SU-DHL-6 (cell line): ENCODE measurements at regions not wholly inside any gene's neighbourhood (a gene's known extent, or its start where the extent isn't known, plus 50 kb on each side); places are given as distances from the start of the nearest gene placed in this dataset.

ENCODE experiments used
- H2AFZ ChIP-seq: fragments of 200-600 bp; sonication (generic); 2 replicates; pipeline ENCODE4 v1.6.1; 2014; ENCODE audit warnings: low read depth, mild to moderate bottlenecking, moderate library complexity, mixed read lengths, antibody characterized with exemption, low read length; ENCODE audit not compliant: severe bottlenecking
- H3F3A ChIP-seq: fragments of 200-600 bp; shearing (Covaris generic); 2 replicates; pipeline ENCODE4 v1.6.0; 2016; ENCODE audit warnings: antibody characterized with exemption, mild to moderate bottlenecking; ENCODE audit not compliant: insufficient read depth
- H3K27ac ChIP-seq: fragments of 200-600 bp; sonication (generic); 2 replicates; pipeline ENCODE4 v1.5.1; 2016; ENCODE audit warnings: low read depth, mild to moderate bottlenecking, low read length, moderate library complexity, mixed read lengths
- H3K27me3 ChIP-seq: fragments of 200-600 bp; sonication (generic), shearing (Covaris generic); 2 replicates; pipeline ENCODE4 v1.6.0; 2014; ENCODE audit warnings: mild to moderate bottlenecking, low read length
- H3K36me3 ChIP-seq: fragments of 200-600 bp; sonication (generic); 2 replicates; pipeline ENCODE4 v1.6.1; 2014; ENCODE audit warnings: mild to moderate bottlenecking, low read length, mixed read lengths
- H3K4me2 ChIP-seq: fragments of 300-600, 200-600 bp; shearing (Covaris generic), sonication (generic); 2 replicates; pipeline ENCODE4 v1.6.0; 2014; ENCODE audit warnings: low read length, low read depth, mild to moderate bottlenecking; ENCODE audit not compliant: poor library complexity, severe bottlenecking
- H3K4me3 ChIP-seq: fragments of 200-600 bp; sonication (generic); 2 replicates; pipeline ENCODE4 v1.5.1; 2014; ENCODE audit warnings: antibody characterized with exemption, low read length, mild to moderate bottlenecking, mixed read lengths; ENCODE audit not compliant: insufficient read depth, poor library complexity, severe bottlenecking
- H3K79me2 ChIP-seq: fragments of 200-600 bp; sonication (generic); 2 replicates; pipeline ENCODE4 v1.6.1; 2014; ENCODE audit warnings: mild to moderate bottlenecking, low read length, moderate library complexity; ENCODE audit not compliant: insufficient read depth
- H3K9ac ChIP-seq: fragments of 200-600 bp; sonication (generic); 2 replicates; pipeline ENCODE4 v1.7.0; 2014; ENCODE audit warnings: mild to moderate bottlenecking, low read length
- H3K9me2 ChIP-seq: fragments of 200-600 bp; sonication (generic); replicated peaks from 2 replicates; pipeline ENCODE4 v1.6.1; 2014; ENCODE audit warnings: low read length; ENCODE audit not compliant: insufficient read depth
- H3K9me3 ChIP-seq: fragments of 200-600 bp; sonication (generic); 2 replicates; pipeline ENCODE4 v1.6.1; 2014; ENCODE audit warnings: low read length, mixed read lengths; ENCODE audit not compliant: insufficient read depth
- H4K20me1 ChIP-seq: fragments of 200-600 bp; sonication (generic); 2 replicates; pipeline ENCODE4 v1.6.1; 2014; ENCODE audit warnings: low read depth, mild to moderate bottlenecking, antibody characterized with exemption, low read length, moderate library complexity, mixed read lengths
- CTCF ChIP-seq: fragments of 200-600 bp; sonication (generic); IDR thresholded peaks from one replicate; pipeline ENCODE4 v1.5.1; 2017; ENCODE audit warnings: antibody characterized with exemption, mild to moderate bottlenecking, low read length, moderate library complexity; ENCODE audit not compliant: insufficient read depth, poor library complexity, severe bottlenecking
- EZH2phosphoT487 ChIP-seq: fragments of 200-600 bp; sonication (generic), shearing (Covaris generic); conservative IDR thresholded peaks from 2 replicates; pipeline ENCODE4 v1.6.1; 2018; ENCODE audit warnings: mild to moderate bottlenecking, antibody characterized with exemption, low read length, moderate library complexity, mixed read lengths

GRCh38 chr3:25257026-25257425, 171.0 kb upstream of the RARB start:
- Histone ChIP-seq H3K4me3 (no peak overlapping the region), H3K4me2 (no peak overlapping the region), H4K20me1 (no peaks in the 10 kb centered on the region), H3K79me2 (no peaks in the 10 kb centered on the region), H3K36me3 (no peaks in the 10 kb centered on the region), H3K9me3 (no peaks in the 10 kb centered on the region), H2AFZ (no peak overlapping the region), H3K9ac (no peak overlapping the region), H3K9me2 (no peaks in the 10 kb centered on the region), H3K27ac (no peak overlapping the region), H3F3A (no peaks in the 10 kb centered on the region), H3K27me3 (no peaks in the 10 kb centered on the region)
- TF ChIP-seq CTCF (no peak), EZH2phosphoT487 (no peak)

- Histone ChIP-seq H3K4me3 (no peak overlapping the region), H3K9ac (no peak overlapping the region), H3K9me3 (no peaks in the 10 kb centered on the region), H3K27ac (no peak overlapping the region), H3K36me3 (no peaks in the 10 kb centered on the region), H2AFZ (no peak overlapping the region), H3K27me3 (no peaks in the 10 kb centered on the region), H3F3A (no peaks in the 10 kb centered on the region), H3K79me2 (no peaks in the 10 kb centered on the region), H4K20me1 (no peaks in the 10 kb centered on the region), H3K9me2 (no peaks in the 10 kb centered on the region), H3K4me2 (no peak overlapping the region)
- TF ChIP-seq CTCF (no peak), EZH2phosphoT487 (no peak)
Measured at GRCh38 chr3:25259871-25260270, 168.2 kb upstream of the RARB start.

DNA sequence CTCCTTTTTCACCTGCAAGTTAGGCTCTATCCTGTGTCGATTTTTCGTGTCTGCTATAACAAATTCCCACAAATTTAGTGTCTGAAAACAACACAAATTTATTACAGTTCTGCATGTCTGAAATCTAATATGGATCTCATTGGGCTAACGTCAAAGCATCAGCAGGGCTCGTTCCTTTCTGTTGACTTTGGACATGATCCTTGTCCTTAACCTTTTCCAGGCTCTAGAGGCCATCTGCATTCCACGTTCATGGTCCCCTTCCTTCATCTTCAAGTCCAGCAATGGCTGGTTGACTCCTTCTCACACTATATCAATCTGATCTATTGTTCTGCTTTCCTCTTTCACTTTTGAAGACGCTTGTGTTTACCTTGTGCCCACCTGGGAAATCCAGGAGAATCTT, 165.7 kb upstream of the RARB start:
- Histone ChIP-seq H3F3A (no peaks in the 10 kb centered on the region), H3K36me3 (no peaks in the 10 kb centered on the region), H3K27ac (no peak overlapping the region), H3K9ac (no peak overlapping the region), H2AFZ (no peak overlapping the region), H3K79me2 (no peaks in the 10 kb centered on the region), H3K9me3 (no peaks in the 10 kb centered on the region), H3K27me3 (no peaks in the 10 kb centered on the region), H3K4me2 (no peak overlapping the region), H3K9me2 (no peaks in the 10 kb centered on the region), H4K20me1 (no peaks in the 10 kb centered on the region), H3K4me3 (no peak overlapping the region)
- TF ChIP-seq CTCF (no peak), EZH2phosphoT487 (no peak)

GRCh38 chr3:25265284-25265683, 162.8 kb upstream of the RARB start:
- H3K9me3 ChIP-seq: no peaks in the 10 kb centered on the region

More at GRCh38 chr3:25265284-25265683, 162.8 kb upstream of the RARB start:
- Histone ChIP-seq H3K9me2 (no peaks in the 10 kb centered on the region), H3K9ac (no peak overlapping the region), H3K27ac (no peak overlapping the region), H3K4me2 (no peak overlapping the region), H2AFZ (no peak overlapping the region), H3F3A (no peaks in the 10 kb centered on the region), H3K4me3 (no peak overlapping the region), H4K20me1 (no peaks in the 10 kb centered on the region), H3K79me2 (no peaks in the 10 kb centered on the region), H3K36me3 (no peaks in the 10 kb centered on the region), H3K27me3 (no peaks in the 10 kb centered on the region)
- TF ChIP-seq EZH2phosphoT487: no peak
- no peak for TF ChIP-seq CTCF
